ENCODE measurements at regions not wholly inside any gene's neighbourhood (a gene's known extent, or its start where the extent isn't known, plus 50 kb on each side); places are given as distances from the start of the nearest gene placed in this dataset.
"Not testable (repeated sequence)": the region's sequence is repeated elsewhere in the genome, so short reads cannot be mapped to it uniquely, and the experiment has no call there.

DNA sequence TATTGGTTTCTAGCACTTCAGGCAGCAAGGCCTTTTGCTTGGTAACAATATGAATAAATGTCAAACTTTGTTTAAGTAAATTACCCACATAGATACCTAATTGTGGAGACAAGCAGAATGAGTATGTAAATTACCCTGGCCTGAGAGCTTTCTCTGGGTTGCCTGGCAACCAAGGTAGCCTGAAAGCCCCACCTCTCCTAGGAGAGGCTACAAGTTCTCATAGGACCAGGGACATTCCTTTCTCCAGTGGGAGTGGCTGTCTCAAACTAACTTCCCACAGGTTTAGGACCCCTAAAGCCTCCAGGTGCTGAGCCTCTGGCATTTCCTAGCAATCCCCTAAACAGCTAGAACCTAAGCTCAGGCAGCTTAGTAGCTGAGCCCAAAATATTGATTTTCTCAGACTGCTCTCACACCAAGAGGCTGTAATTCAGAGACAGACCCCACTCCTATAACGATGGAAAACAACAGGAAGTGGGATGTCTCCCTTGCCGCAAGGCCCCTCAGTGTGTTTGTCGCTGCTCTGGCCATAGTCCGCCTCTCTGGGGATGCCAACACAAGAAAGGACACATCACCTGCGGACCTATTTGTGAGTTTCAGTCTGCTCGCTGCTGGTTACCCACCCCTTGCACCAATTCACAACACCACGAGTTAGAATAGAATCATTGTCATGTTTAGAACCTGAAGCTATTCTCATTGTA, 207.3 kb downstream of the DLEU7 start:
- no peaks in the 10 kb centered on the region for H3K9me3 Mint-ChIP-seq
- H3K4me1 Mint-ChIP-seq (ENCODE audit: low read depth), result no peaks in the 10 kb centered on the region
- H3K27ac Mint-ChIP-seq, result no peak overlapping the region
- CTCF ChIA-PET, result interaction anchor here (0.6 kb wide), 1 partner anchor 659 kb away, joined by 4 read pairs; no protein-coding TSS in a partner anchor
- intact Hi-C loops (cut with micrococcal nuclease), result loop anchor here (1.0 kb wide), 1 partner anchor 43 kb away; no protein-coding TSS in a partner anchor
- no peaks in the 10 kb centered on the region for H3K27me3 Mint-ChIP-seq (ENCODE audit: low read depth)
- H3K4me3 Mint-ChIP-seq, result no peak overlapping the region
- DNase-seq, result no peak
- no peaks in the 10 kb centered on the region for H3K36me3 Mint-ChIP-seq (ENCODE audit: low read depth)

DNA sequence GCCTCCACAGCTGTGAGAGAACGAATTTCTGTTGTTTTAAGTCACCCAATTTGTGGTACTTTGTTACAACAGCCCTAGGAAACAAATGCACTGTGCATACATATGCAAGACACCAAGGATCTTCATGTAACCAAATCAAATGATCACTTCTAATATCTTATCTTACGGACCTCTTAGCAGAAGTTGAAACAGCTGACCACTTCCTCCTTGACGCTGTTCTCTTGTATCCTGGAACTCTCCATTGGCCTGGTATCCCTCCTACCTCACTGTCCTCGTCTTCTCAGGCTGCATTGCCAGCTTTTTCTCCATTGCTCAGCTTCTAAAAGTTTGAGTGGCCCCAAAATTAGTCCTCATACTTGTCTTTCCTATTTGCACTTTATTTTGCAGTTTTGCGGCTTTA, 200.4 kb downstream of the DLEU7 start:
- intact Hi-C loops (cut with micrococcal nuclease), result no loop called here
- no peak for DNase-seq
- Mint-ChIP-seq H3K4me1 (ENCODE audit: low read depth) (no peaks in the 10 kb centered on the region), H3K4me3 (no peak overlapping the region), H3K27ac (no peak overlapping the region), H3K36me3 (ENCODE audit: low read depth) (no peaks in the 10 kb centered on the region), H3K27me3 (ENCODE audit: low read depth) (peaks cover 5% of the 10 kb centered on the region), H3K9me3 (no peaks in the 10 kb centered on the region)
- CTCF ChIA-PET, result no interaction called here

DNA sequence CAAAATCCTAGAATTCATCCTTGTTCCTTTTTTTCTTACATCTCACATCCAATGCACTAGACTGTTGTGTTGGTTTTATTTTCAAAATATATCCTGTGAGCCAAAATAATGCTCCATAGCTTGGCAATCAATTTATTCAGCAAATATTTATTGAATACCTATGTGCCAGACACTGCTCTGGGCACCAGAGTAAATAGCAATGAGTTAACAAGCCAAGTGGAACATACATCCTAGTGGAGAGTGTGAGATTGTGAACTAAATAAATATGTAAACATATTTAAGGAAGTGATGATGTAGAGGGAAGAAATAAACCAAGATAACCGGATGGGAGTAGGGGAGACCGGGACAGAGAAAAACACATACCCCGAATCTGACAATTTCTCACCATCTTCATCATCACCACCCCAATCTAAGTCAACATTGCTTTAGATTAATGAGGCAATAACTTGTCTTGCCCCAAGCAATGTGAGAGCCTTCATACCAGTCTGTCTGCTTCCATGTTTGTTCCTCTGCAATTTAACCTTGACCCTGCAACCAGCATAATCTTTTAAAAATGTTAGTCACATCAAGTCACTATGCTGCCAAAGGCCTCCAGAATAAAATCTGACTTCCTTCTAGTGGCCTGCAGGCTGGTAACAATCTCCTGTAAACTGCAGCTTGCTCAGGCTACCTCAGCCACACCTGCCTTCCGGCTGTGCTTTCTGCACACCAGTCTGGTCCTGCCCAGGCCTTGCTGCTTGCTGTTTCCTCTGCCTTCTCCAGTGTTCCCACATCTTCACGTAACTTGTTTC, 199.2 kb downstream of the DLEU7 start:
- no peaks in the 10 kb centered on the region for H3K9me3 Mint-ChIP-seq
- CTCF ChIA-PET, result no interaction called here
- no peaks in the 10 kb centered on the region for H3K4me1 Mint-ChIP-seq (ENCODE audit: low read depth)
- DNase-seq, result no peak
- intact Hi-C loops (cut with micrococcal nuclease), result no loop called here
- no peak overlapping the region for H3K4me3 Mint-ChIP-seq
- H3K36me3 Mint-ChIP-seq (ENCODE audit: low read depth), result no peaks in the 10 kb centered on the region
- H3K27me3 Mint-ChIP-seq (ENCODE audit: low read depth), result peaks cover 5% of the 10 kb centered on the region
- H3K27ac Mint-ChIP-seq, result no peak overlapping the region

DNA sequence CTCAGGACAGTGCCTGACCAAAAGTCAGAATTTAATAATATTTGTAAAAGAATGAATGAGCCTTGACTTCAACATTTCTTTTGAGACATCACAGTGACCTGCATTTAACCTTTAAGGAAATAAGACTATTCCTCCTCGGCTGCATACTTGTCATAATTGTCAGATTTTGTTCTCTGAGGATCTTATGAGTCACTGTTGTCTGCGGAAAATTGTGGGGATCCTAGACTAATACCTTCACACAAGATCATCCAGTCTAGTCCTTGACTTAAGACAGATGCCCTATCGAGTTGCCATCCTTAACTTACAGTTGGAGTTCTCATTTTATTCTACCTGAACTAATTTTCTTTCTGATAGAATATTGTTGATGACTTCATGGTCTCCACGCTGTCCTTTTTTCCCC, 198.4 kb downstream of the DLEU7 start:
- Mint-ChIP-seq H3K4me3 (no peak overlapping the region), H3K9me3 (no peaks in the 10 kb centered on the region), H3K4me1 (ENCODE audit: low read depth) (no peaks in the 10 kb centered on the region), H3K27me3 (ENCODE audit: low read depth) (peaks cover 7% of the 10 kb centered on the region), H3K27ac (no peak overlapping the region), H3K36me3 (ENCODE audit: low read depth) (no peaks in the 10 kb centered on the region)
- no peak for DNase-seq
- intact Hi-C loops (cut with micrococcal nuclease), result no loop called here
- CTCF ChIA-PET, result no interaction called here

DNA sequence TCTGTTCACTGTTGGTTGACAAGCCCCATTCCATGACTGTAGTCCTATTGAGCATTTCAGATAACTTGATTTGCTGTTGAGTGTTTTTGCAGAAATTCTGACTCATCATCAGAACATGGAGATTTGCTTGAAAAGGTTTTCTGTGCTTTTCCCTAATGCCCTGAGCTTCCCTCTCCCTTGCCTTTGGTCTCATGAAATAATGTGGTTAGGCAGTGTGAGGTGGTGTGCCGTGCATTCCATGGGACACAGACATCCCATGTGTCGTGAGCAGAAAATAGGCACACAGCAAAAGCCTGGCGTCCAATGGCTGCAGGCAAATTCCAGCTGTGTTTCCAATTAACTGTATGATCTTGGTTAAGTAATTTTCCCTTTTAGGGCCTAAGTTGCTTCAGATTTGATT, 197.4 kb downstream of the DLEU7 start:
- Mint-ChIP-seq H3K36me3 (ENCODE audit: low read depth) (no peaks in the 10 kb centered on the region), H3K4me3 (no peak overlapping the region), H3K4me1 (ENCODE audit: low read depth) (peaks cover 4% of the 10 kb centered on the region), H3K27me3 (ENCODE audit: low read depth) (peaks cover 7% of the 10 kb centered on the region), H3K27ac (no peak overlapping the region), H3K9me3 (no peaks in the 10 kb centered on the region)
- CTCF ChIA-PET, result no interaction called here
- intact Hi-C loops (cut with micrococcal nuclease), result no loop called here
- no peak for DNase-seq

DNA sequence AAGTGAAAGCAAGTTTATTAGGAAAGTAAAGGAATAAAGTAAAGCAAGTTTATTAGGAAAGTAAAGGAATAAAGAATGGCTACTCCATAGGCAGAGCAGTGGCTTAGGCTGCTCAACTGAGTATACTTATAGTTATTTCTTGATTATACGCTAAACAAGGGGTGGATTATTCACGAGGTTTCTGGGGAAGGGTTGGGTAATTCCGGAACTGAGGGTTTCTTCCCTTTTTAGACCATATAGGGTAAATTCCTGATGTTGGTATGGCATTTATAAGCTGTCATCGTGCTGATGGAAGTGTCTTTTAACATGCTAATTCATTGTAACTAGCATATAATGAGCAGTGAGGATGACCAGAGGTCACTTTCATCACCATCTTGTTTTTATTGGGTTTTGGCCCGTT, 194.3 kb downstream of the DLEU7 start:
- no peak overlapping the region for H3K4me3 Mint-ChIP-seq
- H3K27me3 Mint-ChIP-seq (ENCODE audit: low read depth), result peaks cover 3% of the 10 kb centered on the region
- H3K36me3 Mint-ChIP-seq (ENCODE audit: low read depth), result no peaks in the 10 kb centered on the region
- no peak for DNase-seq
- intact Hi-C loops (cut with micrococcal nuclease), result no loop called here
- no peak overlapping the region for H3K27ac Mint-ChIP-seq
- H3K4me1 Mint-ChIP-seq (ENCODE audit: low read depth), result peaks cover 5% of the 10 kb centered on the region
- CTCF ChIA-PET, result no interaction called here
- H3K9me3 Mint-ChIP-seq, result no peaks in the 10 kb centered on the region

DNA sequence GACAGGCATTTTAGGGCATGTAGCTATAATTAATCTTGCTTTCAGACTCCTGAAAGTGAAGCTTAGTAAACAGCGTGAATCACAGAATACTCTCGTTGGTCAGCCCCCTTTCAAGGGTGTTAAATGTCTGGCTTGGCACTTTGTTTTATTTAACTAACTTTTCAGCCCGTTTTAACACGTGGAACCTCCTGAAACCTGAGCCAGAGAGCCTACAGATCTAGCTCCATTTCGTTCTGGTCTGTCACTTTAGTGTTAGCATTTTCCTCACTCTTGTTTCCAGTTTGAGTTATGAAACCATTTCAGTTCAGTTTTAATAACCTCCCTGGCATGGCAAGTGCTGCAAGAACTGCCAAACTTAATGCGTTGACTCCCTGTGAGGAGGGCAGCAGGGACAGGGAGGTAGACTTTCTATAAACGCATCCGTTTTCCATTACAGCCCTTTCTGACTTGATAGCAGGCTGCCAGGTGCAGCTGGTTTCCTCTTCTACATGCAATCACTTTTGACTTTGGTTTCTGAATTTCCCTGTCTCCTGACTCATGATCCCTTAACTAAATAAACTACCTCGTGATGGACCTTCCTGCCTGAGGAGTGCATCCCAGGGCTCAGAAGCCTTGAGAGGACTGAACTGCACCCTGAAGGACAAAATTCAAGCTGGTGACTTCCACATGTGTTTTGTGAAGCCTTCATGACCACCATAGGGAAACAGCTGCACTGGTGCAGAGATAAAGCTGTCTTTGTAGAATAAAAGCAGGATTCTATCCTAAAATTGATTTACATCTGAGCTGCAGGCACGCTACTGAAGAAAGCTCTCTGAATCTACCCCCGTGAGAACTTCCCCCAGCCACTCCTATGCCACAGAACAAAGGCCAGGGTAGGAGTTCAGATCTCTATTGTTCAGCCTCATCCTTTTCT, 192.6 kb downstream of the DLEU7 start:
- Mint-ChIP-seq H3K36me3 (ENCODE audit: low read depth) (no peaks in the 10 kb centered on the region), H3K27me3 (ENCODE audit: low read depth) (peaks cover 3% of the 10 kb centered on the region), H3K9me3 (no peaks in the 10 kb centered on the region), H3K4me3 (no peak overlapping the region), H3K27ac (no peak overlapping the region), H3K4me1 (ENCODE audit: low read depth) (peaks cover 5% of the 10 kb centered on the region)
- CTCF ChIA-PET, result no interaction called here
- intact Hi-C loops (cut with micrococcal nuclease), result no loop called here
- DNase-seq, result no peak

DNA sequence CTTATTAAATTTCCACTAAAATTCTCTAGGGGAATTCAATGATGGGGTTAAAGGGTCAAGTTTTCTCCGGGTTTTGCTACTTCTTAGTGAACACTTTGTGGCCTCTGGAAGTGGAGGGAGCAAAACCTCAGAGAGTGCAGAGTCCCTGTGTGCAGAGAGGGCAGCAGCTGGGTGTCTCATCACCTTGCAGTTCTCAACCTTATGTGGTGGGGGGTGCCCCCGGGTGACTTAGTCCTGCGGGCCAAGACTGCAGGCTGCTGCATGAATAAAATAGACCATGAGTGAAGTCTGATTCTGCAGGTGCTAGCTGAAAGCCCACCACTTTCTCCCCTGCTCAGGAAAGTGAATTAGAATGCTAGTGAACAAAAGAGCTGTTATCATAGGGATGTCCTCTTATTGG, 191.6 kb downstream of the DLEU7 start:
- Mint-ChIP-seq H3K4me1 (ENCODE audit: low read depth) (peaks cover 5% of the 10 kb centered on the region), H3K27me3 (ENCODE audit: low read depth) (peaks cover 3% of the 10 kb centered on the region), H3K4me3 (no peak overlapping the region), H3K27ac (no peak overlapping the region), H3K9me3 (no peaks in the 10 kb centered on the region), H3K36me3 (ENCODE audit: low read depth) (no peaks in the 10 kb centered on the region)
- CTCF ChIA-PET, result no interaction called here
- intact Hi-C loops (cut with micrococcal nuclease), result no loop called here
- no peak for DNase-seq

DNA sequence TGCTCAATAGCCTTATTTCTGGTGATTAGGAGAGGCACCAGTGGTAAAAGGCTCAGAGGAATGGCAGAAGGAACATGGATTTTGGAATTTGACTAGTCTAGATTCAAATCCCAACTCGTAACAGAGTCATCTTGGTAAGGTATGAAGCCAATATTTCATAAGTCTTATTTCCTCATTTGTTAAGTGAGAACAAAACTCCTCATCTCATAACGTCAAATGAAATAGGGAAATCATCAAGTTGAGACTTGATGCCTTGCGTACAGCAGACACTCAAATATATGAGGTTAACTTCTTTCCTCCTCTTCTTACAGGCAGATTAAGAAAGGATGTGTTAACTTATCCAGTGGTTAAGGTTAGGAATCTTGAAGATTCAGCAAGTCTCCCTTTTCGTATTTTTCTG, 189.2 kb downstream of the DLEU7 start:
- H3K4me1 Mint-ChIP-seq (ENCODE audit: low read depth), result peaks cover 5% of the 10 kb centered on the region
- CTCF ChIA-PET, result no interaction called here
- no peak overlapping the region for H3K27ac Mint-ChIP-seq
- peaks cover 2% of the 10 kb centered on the region for H3K27me3 Mint-ChIP-seq (ENCODE audit: low read depth)
- no peak overlapping the region for H3K4me3 Mint-ChIP-seq
- H3K9me3 Mint-ChIP-seq, result no peaks in the 10 kb centered on the region
- intact Hi-C loops (cut with micrococcal nuclease), result no loop called here
- DNase-seq, result no peak
- no peaks in the 10 kb centered on the region for H3K36me3 Mint-ChIP-seq (ENCODE audit: low read depth)

DNA sequence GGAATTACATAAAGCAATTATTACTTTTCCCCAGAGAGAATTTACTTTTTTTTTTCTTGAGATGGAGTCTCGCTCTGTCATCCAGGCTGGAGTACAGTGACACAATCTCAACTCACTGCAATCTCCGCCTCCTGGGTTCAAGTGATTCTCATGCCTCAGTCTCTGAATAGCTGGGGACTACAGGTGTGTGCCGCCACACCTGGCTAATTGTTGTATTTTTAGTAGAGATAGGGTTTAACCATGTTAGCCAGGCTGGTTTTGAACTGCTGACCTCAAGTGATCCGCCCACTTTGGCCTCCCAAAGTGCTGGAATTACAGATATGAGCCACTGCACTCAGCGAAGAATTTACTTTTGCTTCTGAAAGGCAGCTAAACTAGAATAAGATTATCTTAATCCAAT, 181.6 kb downstream of the DLEU7 start:
- H3K27me3 Mint-ChIP-seq (ENCODE audit: low read depth); H3K4me3 Mint-ChIP-seq; H3K4me1 Mint-ChIP-seq (ENCODE audit: low read depth); CTCF ChIA-PET; H3K27ac Mint-ChIP-seq; DNase-seq; H3K36me3 Mint-ChIP-seq (ENCODE audit: low read depth); H3K9me3 Mint-ChIP-seq; intact Hi-C loops (cut with micrococcal nuclease): not testable (repeated sequence)

DNA sequence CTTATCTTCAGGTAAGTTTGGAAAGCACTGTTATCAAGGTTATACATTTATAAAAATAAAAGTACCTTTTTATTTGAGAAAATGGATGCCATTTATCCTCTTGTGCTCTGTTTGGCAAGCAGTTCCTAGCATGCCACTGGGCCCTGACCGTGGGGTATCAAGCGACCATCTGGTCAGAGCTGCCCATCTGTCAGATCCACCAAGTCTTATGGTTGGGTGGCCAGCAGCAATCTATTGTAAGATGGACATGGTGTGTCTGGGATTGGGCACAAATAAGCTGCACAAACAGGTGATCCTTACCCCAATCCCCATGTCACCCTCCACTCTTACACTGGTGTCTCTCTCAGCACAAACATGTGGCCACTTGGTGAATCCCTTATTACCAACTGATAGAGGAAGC, 178.5 kb downstream of the DLEU7 start:
- intact Hi-C loops (cut with micrococcal nuclease), result no loop called here
- Mint-ChIP-seq H3K4me1 (ENCODE audit: low read depth) (no peaks in the 10 kb centered on the region), H3K4me3 (no peak overlapping the region), H3K36me3 (ENCODE audit: low read depth) (no peaks in the 10 kb centered on the region), H3K9me3 (peaks cover 4% of the 10 kb centered on the region), H3K27me3 (ENCODE audit: low read depth) (peaks cover 2% of the 10 kb centered on the region), H3K27ac (no peak overlapping the region)
- no peak for DNase-seq
- CTCF ChIA-PET, result no interaction called here

DNA sequence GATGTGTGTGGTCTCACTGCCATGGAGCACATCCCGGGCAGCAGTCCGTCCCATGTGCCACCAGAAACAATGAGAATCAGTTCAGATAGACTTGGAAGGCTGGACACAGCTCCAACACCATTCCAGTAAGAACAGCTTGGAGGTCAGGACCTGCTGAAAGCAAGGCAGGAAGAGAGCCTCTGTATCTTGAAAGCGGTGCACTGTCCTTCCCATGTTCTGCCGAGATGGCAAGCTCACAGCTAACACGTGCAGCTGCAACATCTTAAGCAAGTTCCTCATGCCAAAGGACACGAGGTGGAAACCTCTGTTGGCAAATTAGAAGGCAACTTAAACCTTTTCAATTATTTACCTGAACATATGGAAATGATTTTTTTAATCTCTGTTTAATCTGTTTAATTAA, 175.4 kb downstream of the DLEU7 start:
- Mint-ChIP-seq H3K36me3 (ENCODE audit: low read depth) (no peaks in the 10 kb centered on the region), H3K4me3 (no peak overlapping the region), H3K27ac (no peak overlapping the region), H3K27me3 (ENCODE audit: low read depth) (peaks cover 2% of the 10 kb centered on the region), H3K9me3 (peaks cover 4% of the 10 kb centered on the region), H3K4me1 (ENCODE audit: low read depth) (no peaks in the 10 kb centered on the region)
- DNase-seq, result no peak
- intact Hi-C loops (cut with micrococcal nuclease), result no loop called here
- CTCF ChIA-PET, result no interaction called here
